PC-3 (cell line): ENCODE measurements at regions not wholly inside any gene's neighbourhood (a gene's known extent, or its start where the extent isn't known, plus 50 kb on each side); places are given as distances from the start of the nearest gene placed in this dataset.

ENCODE experiments used
- ATAC-seq: fragments of 200-7000 bp; cut with Tn5 transposase; 2 replicates; pipeline ENCODE4 v1.9.1; 2020; ENCODE audit warnings: mild to moderate bottlenecking, moderate library complexity
- BruUV-seq: library from RNA; stranded (reverse); fragments of 400-500 nt; replicated peaks from 2 replicates; lab custom pipeline; 2021; lab: Mats Ljungman, UMichigan
- CTCF ChIA-PET: fragments of 300-600 bp; sonication (Branson Sonifier 250); formaldehyde crosslinking; loops from one replicate; lab custom pipeline; 2022; ENCODE audit warnings: antibody characterized with exemption; lab: Charles Lee
- POLR2A ChIA-PET: fragments of 300-600 bp; sonication (Branson Sonifier 250); formaldehyde crosslinking; loops from one replicate; lab custom pipeline; 2022; ENCODE audit warnings: antibody characterized with exemption; ENCODE audit not compliant: unreplicated experiment; lab: Charles Lee
- DNase-seq: peaks from one replicate; pipeline ENCODE4 v3.0.0-alpha.2; 2015
- H2AFZ ChIP-seq: fragments of 300-600 bp; sonication (generic); 2 replicates; pipeline ENCODE4 v1.6.0; 2016; ENCODE audit warnings: antibody characterized with exemption, low read length
- H3F3A ChIP-seq: fragments of 300-600 bp; sonication (generic); one replicate; pipeline ENCODE4 v1.6.0; 2017; ENCODE audit warnings: antibody characterized with exemption, low read length, control low read depth, mild to moderate bottlenecking; ENCODE audit not compliant: unreplicated experiment
- H3K27ac ChIP-seq: fragments of 300-600 bp; sonication (generic); 2 replicates; pipeline ENCODE4 v1.5.1; 2016; ENCODE audit warnings: mild to moderate bottlenecking, low read length
- H3K27me3 ChIP-seq: fragments of 300-600 bp; sonication (generic); 2 replicates; pipeline ENCODE4 v1.6.1; 2016; ENCODE audit warnings: low read length, mixed read lengths
- H3K36me3 ChIP-seq: fragments of 300-600 bp; sonication (generic); 2 replicates; pipeline ENCODE4 v1.6.1; 2016; ENCODE audit warnings: low read depth, mixed run types, low read length, mixed read lengths
- H3K4me1 ChIP-seq: fragments of 300-600 bp; sonication (generic); 2 replicates; pipeline ENCODE4 v1.5.1; 2016; ENCODE audit warnings: low read length; ENCODE audit not compliant: insufficient read depth
- H3K4me2 ChIP-seq: fragments of 300-600 bp; sonication (generic); 2 replicates; pipeline ENCODE4 v1.6.0; 2016; ENCODE audit warnings: low read length
- H3K4me3 ChIP-seq: fragments of 300-600 bp; sonication (generic); 2 replicates; pipeline ENCODE4 v1.5.1; 2016; ENCODE audit warnings: mild to moderate bottlenecking, low read length, mixed read lengths
- H3K79me2 ChIP-seq: fragments of 300-600 bp; sonication (generic); 2 replicates; pipeline ENCODE4 v1.6.1; 2017; ENCODE audit warnings: low read length, mixed read lengths
- H3K9ac ChIP-seq: fragments of 300-600 bp; sonication (generic); 2 replicates; pipeline ENCODE4 v1.6.0; 2016; ENCODE audit warnings: mild to moderate bottlenecking, low read length
- H3K9me2 ChIP-seq: fragments of 300-600 bp; sonication (generic); replicated peaks from 2 replicates; pipeline ENCODE4 v1.6.1; 2016; ENCODE audit warnings: mixed run types, low read length, mixed read lengths
- H3K9me3 ChIP-seq: fragments of 300-600 bp; sonication (generic); 2 replicates; pipeline ENCODE4 v1.6.1; 2016; ENCODE audit warnings: low read length, mixed read lengths
- H4K20me1 ChIP-seq: fragments of 300-600 bp; sonication (generic); 2 replicates; pipeline ENCODE4 v1.6.1; 2016; ENCODE audit warnings: low read length, mixed read lengths
- EZH2 ChIP-seq: fragments of 300-600 bp; sonication (generic); IDR thresholded peaks from one replicate; pipeline ENCODE4 v1.6.1; 2017; ENCODE audit warnings: antibody characterized with exemption, mild to moderate bottlenecking, low read length; ENCODE audit not compliant: unreplicated experiment
- EZH2phosphoT487 ChIP-seq: fragments of 300-600 bp; sonication (generic); IDR thresholded peaks from 2 replicates; pipeline ENCODE4 v1.6.1; 2018; ENCODE audit warnings: mild to moderate bottlenecking, antibody characterized with exemption, low read length, borderline replicate concordance
- intact Hi-C: fragments of 100-400 bp; cut with micrococcal nuclease; formaldehyde crosslinking; loops from 2 replicates; pipeline ENCODE4 v1.9.0; 2023
- TF ChIP-seq, protein P1 (sequence below): fragments of 300-600 bp; sonication (generic); conservative IDR thresholded peaks from 2 replicates; pipeline ENCODE4 v1.5.1; 2017; ENCODE audit warnings: antibody characterized with exemption, low read depth, mild to moderate bottlenecking, low read length

GRCh38 chr13:30841154-30841553 is 64.9 kb upstream of the MEDAG start:
- Histone ChIP-seq H3K27ac (no peak overlapping the region), H4K20me1 (no peaks in the 10 kb centered on the region), H3K9me2 (no peaks in the 10 kb centered on the region), H3K36me3 (no peaks in the 10 kb centered on the region), H3K9me3 (no peaks in the 10 kb centered on the region), H3K9ac (no peak overlapping the region), H3K4me1 (no peaks in the 10 kb centered on the region), H3K4me3 (no peak overlapping the region), H3K27me3 (no peaks in the 10 kb centered on the region), H3K79me2 (no peaks in the 10 kb centered on the region), H3F3A (no peaks in the 10 kb centered on the region), H3K4me2 (no peak overlapping the region), H2AFZ (no peak overlapping the region)
- ChIA-PET POLR2A (no interaction called here), CTCF (no interaction called here)
- DNase-seq (no peak), ATAC-seq (no peak)
- TF ChIP-seq, protein P1, sequence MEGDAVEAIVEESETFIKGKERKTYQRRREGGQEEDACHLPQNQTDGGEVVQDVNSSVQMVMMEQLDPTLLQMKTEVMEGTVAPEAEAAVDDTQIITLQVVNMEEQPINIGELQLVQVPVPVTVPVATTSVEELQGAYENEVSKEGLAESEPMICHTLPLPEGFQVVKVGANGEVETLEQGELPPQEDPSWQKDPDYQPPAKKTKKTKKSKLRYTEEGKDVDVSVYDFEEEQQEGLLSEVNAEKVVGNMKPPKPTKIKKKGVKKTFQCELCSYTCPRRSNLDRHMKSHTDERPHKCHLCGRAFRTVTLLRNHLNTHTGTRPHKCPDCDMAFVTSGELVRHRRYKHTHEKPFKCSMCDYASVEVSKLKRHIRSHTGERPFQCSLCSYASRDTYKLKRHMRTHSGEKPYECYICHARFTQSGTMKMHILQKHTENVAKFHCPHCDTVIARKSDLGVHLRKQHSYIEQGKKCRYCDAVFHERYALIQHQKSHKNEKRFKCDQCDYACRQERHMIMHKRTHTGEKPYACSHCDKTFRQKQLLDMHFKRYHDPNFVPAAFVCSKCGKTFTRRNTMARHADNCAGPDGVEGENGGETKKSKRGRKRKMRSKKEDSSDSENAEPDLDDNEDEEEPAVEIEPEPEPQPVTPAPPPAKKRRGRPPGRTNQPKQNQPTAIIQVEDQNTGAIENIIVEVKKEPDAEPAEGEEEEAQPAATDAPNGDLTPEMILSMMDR = no peak
- TF ChIP-seq EZH2 = no peak
- TF ChIP-seq EZH2phosphoT487 = no peak
- intact Hi-C loops = no loop called here
- no TSS peak for BruUV-seq

DNA sequence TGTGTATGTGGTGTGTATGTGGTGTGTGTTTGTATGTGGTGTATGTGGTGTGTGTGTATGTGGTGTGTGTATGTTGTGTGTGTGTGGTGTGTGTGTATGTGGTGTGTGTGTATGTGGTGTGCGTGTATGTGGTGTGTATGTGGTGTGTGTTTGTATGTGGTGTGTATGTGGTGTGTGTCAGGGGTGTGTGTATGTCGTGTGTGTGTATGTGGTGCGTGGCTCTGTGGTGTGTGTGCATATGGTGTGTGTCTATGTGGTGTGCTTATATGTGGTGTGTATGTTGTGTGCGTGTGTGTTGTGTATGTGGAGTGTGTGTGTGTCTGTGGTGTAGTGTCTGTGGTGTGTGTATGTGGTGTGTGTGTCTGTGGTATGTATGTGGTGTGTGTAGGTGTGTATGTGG is 62.5 kb upstream of the MEDAG start:
- H3K9me3 ChIP-seq = no peaks in the 10 kb centered on the region
- ChIA-PET POLR2A (no interaction called here), CTCF (no interaction called here)
- no peaks in the 10 kb centered on the region for H3K27me3 ChIP-seq
- no peaks in the 10 kb centered on the region for H3K36me3 ChIP-seq
- no peaks in the 10 kb centered on the region for H3F3A ChIP-seq
- no peak for DNase-seq
- H2AFZ ChIP-seq = no peak overlapping the region
- TF ChIP-seq EZH2phosphoT487 = no peak
- TF ChIP-seq, protein P1 = no peak
- TF ChIP-seq EZH2 = no peak
- H3K79me2 ChIP-seq = no peaks in the 10 kb centered on the region
- no peak overlapping the region for H3K27ac ChIP-seq
- H3K9me2 ChIP-seq = no peaks in the 10 kb centered on the region
- no peak overlapping the region for H3K4me2 ChIP-seq
- H3K4me3 ChIP-seq = no peak overlapping the region
- intact Hi-C loops = no loop called here
- no peaks in the 10 kb centered on the region for H3K4me1 ChIP-seq
- BruUV-seq = no TSS peak
- no peaks in the 10 kb centered on the region for H4K20me1 ChIP-seq
- ATAC-seq = no peak
- no peak overlapping the region for H3K9ac ChIP-seq

- Histone ChIP-seq H2AFZ (no peak overlapping the region), H3K36me3 (no peaks in the 10 kb centered on the region), H3K9ac (no peak overlapping the region), H3K9me2 (no peaks in the 10 kb centered on the region), H4K20me1 (no peaks in the 10 kb centered on the region), H3K4me3 (no peak overlapping the region), H3K4me1 (no peaks in the 10 kb centered on the region), H3F3A (no peaks in the 10 kb centered on the region), H3K27ac (no peak overlapping the region), H3K4me2 (no peak overlapping the region), H3K27me3 (no peaks in the 10 kb centered on the region), H3K79me2 (no peaks in the 10 kb centered on the region), H3K9me3 (no peaks in the 10 kb centered on the region)
- intact Hi-C loops = no loop called here
- CTCF ChIA-PET = no interaction called here
- no TSS peak for BruUV-seq
- TF ChIP-seq, protein P1 = no peak
- no peak for TF ChIP-seq EZH2phosphoT487
- no peak for TF ChIP-seq EZH2
- POLR2A ChIA-PET = no interaction called here
- ATAC-seq = no peak
- DNase-seq = no peak
Measured at GRCh38 chr13:30844548-30845296, 61.3 kb upstream of the MEDAG start.
